ENCODE measurements at regions not wholly inside any gene's neighbourhood (a gene's known extent, or its start where the extent isn't known, plus 50 kb on each side); places are given as distances from the start of the nearest gene placed in this dataset.

- TF ChIP-seq EZH2 (IDR thresholded peaks at IDR 0.05) (no peak), EZH2phosphoT487 (IDR thresholded peaks at IDR 0.05) (no peak)
- TF ChIP-seq, protein P1, sequence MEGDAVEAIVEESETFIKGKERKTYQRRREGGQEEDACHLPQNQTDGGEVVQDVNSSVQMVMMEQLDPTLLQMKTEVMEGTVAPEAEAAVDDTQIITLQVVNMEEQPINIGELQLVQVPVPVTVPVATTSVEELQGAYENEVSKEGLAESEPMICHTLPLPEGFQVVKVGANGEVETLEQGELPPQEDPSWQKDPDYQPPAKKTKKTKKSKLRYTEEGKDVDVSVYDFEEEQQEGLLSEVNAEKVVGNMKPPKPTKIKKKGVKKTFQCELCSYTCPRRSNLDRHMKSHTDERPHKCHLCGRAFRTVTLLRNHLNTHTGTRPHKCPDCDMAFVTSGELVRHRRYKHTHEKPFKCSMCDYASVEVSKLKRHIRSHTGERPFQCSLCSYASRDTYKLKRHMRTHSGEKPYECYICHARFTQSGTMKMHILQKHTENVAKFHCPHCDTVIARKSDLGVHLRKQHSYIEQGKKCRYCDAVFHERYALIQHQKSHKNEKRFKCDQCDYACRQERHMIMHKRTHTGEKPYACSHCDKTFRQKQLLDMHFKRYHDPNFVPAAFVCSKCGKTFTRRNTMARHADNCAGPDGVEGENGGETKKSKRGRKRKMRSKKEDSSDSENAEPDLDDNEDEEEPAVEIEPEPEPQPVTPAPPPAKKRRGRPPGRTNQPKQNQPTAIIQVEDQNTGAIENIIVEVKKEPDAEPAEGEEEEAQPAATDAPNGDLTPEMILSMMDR (IDR thresholded peaks at IDR 0.05) = no peak
Measured at GRCh38 chr2:172357442-172357841, 69.9 kb upstream of the ITGA6 start.

Data from neural progenitor cell (in vitro differentiated cells).